ENCODE measurements at regions not wholly inside any gene's neighbourhood (a gene's known extent, or its start where the extent isn't known, plus 50 kb on each side); places are given as distances from the start of the nearest gene placed in this dataset.

GRCh38 chr2:222792001-222792611 is 68.7 kb upstream of the ACSL3 start:
- 0 out of 2 replicates have a peak overlapping the region, but pooled peaks have one; percentile 6 for H3K4me2 ChIP-seq (ENCODE audit: low read length)

GRCh38 chr2:222794585-222795449 is 66.0 kb upstream of the ACSL3 start:
- DNase-seq (ENCODE audit: low spot score), result no peak
- intact Hi-C loops (cut with micrococcal nuclease; ENCODE audit: unreplicated experiment), result loop anchor here (1.0 to 10.0 kb wide), 3 partner anchors 66 to 1020 kb away; partner anchors contain the start of gene ACSL3
- TSS peak; percentile 75 for BruUV-seq (replicated peaks)

More at GRCh38 chr2:222792001-222792611, 68.7 kb upstream of the ACSL3 start:
- peaks cover 85% of the 10 kb centered on the region for H3K4me1 ChIP-seq (ENCODE audit: insufficient read depth, low read length, poor library complexity, severe bottlenecking)
- H4K20me1 ChIP-seq (ENCODE audit: insufficient read depth, low read length), result no peaks in the 10 kb centered on the region
- H3K36me3 ChIP-seq (ENCODE audit: insufficient read depth, low read length), result no peaks in the 10 kb centered on the region
- TF ChIP-seq CTCF (conservative IDR thresholded peaks at IDR 0.05; ENCODE audit: low read length) (no peak), EZH2phosphoT487 (IDR thresholded peaks at IDR 0.05; ENCODE audit: borderline replicate concordance, low read depth, low read length) (no peak)
- no peak overlapping the region for H3K27ac ChIP-seq (ENCODE audit: low read depth, low read length, poor library complexity, severe bottlenecking)
- no peaks in the 10 kb centered on the region for H3K79me2 ChIP-seq (ENCODE audit: insufficient read depth, low read depth, low read length)
- no peaks in the 10 kb centered on the region for H3K9me2 ChIP-seq (ENCODE audit: insufficient read depth, low read length)
- POLR2A ChIA-PET, result interaction anchor here (1.4 to 2.0 kb wide), 2 partner anchors 70 to 120 kb away, joined by 4 to 7 read pairs; no protein-coding TSS in a partner anchor
- no peaks in the 10 kb centered on the region for H3K9me3 ChIP-seq (ENCODE audit: low read length)
- CTCF ChIA-PET (ENCODE audit: unreplicated experiment), result no interaction called here
- intact Hi-C loops (cut with micrococcal nuclease; ENCODE audit: unreplicated experiment), result loop anchor here (10.0 kb wide), 1 partner anchor 1023 kb away; no protein-coding TSS in a partner anchor
- no peak for DNase-seq (ENCODE audit: low spot score)
- peak overlapping the region; percentile 55; the same call in 1 of the 2 replicates for H2AFZ ChIP-seq (ENCODE audit: low read length)
- BruUV-seq (replicated peaks), result no TSS peak
- no peak overlapping the region for H3K4me3 ChIP-seq (ENCODE audit: low read depth, low read length, poor library complexity, severe bottlenecking)

More at GRCh38 chr2:222794585-222795449, 66.0 kb upstream of the ACSL3 start:
- peak overlapping the region; percentile 17 for H3K27ac ChIP-seq (ENCODE audit: low read depth, low read length, poor library complexity, severe bottlenecking)
- H3K36me3 ChIP-seq (ENCODE audit: insufficient read depth, low read length), result no peaks in the 10 kb centered on the region
- ChIA-PET CTCF (ENCODE audit: unreplicated experiment) (interaction anchor here (0.5 kb wide), 2 partner anchors 54 to 71 kb away, joined by 3 to 5 read pairs; no protein-coding TSS in a partner anchor), POLR2A (interaction anchor here (0.7 to 2.3 kb wide), 8 partner anchors 8 to 118 kb away, joined by 3 to 14 read pairs (median 4); no protein-coding TSS in a partner anchor)
- H3K4me3 ChIP-seq (ENCODE audit: low read depth, low read length, poor library complexity, severe bottlenecking), result peak overlapping the region; percentile 24
- H3K4me1 ChIP-seq (ENCODE audit: insufficient read depth, low read length, poor library complexity, severe bottlenecking), result peaks cover 74% of the 10 kb centered on the region
- TF ChIP-seq EZH2phosphoT487 (IDR thresholded peaks at IDR 0.05; ENCODE audit: borderline replicate concordance, low read depth, low read length) (no peak), CTCF (conservative IDR thresholded peaks at IDR 0.05; ENCODE audit: low read length) (no peak)
- H3K4me2 ChIP-seq (ENCODE audit: low read length), result peak overlapping the region; percentile 59
- H2AFZ ChIP-seq (ENCODE audit: low read length), result peak overlapping the region; percentile 76
- H3K9me2 ChIP-seq (ENCODE audit: insufficient read depth, low read length), result no peaks in the 10 kb centered on the region
- no peaks in the 10 kb centered on the region for H4K20me1 ChIP-seq (ENCODE audit: insufficient read depth, low read length)
- no peaks in the 10 kb centered on the region for H3K79me2 ChIP-seq (ENCODE audit: insufficient read depth, low read depth, low read length)
- no peaks in the 10 kb centered on the region for H3K9me3 ChIP-seq (ENCODE audit: low read length)
